Fibroblast of mammary gland (primary cell): ENCODE measurements at regions not wholly inside any gene's neighbourhood (a gene's known extent, or its start where the extent isn't known, plus 50 kb on each side); places are given as distances from the start of the nearest gene placed in this dataset.

Experiments used
- DNase-seq: peaks from one replicate; pipeline ENCODE4 v3.0.0-alpha.2; 2010; ENCODE audit warnings: low read depth
- H3K4me3 ChIP-seq: 2 replicates; pipeline ENCODE4 v1.5.1; 2011; ENCODE audit warnings: low read depth, mild to moderate bottlenecking, low read length, moderate library complexity; ENCODE audit not compliant: control insufficient read depth
- TF ChIP-seq, protein P1 (sequence below): conservative IDR thresholded peaks from 2 replicates; pipeline ENCODE4 v1.5.1; 2011; ENCODE audit warnings: low read depth, low read length, inconsistent platforms; ENCODE audit not compliant: control insufficient read depth, insufficient read depth

DNA sequence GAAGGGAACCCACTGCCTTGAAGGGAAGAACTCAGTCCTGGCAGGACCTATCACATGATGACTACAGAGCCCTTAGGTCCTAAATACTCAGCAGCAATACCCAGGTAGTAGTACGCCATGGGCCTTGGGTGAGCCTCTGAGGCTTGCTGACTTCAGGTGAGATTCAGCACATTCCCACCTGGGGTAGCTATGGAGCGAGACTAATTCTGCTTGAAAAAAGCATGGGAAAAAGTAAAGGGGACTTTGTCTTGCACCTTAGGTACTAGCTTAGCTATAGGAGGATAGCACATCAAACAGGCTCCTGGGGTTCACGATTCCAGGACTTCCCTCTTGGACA lies 98.2 kb upstream of the MEOX2 start:
- no peak overlapping the region for H3K4me3 ChIP-seq
- TF ChIP-seq, protein P1, sequence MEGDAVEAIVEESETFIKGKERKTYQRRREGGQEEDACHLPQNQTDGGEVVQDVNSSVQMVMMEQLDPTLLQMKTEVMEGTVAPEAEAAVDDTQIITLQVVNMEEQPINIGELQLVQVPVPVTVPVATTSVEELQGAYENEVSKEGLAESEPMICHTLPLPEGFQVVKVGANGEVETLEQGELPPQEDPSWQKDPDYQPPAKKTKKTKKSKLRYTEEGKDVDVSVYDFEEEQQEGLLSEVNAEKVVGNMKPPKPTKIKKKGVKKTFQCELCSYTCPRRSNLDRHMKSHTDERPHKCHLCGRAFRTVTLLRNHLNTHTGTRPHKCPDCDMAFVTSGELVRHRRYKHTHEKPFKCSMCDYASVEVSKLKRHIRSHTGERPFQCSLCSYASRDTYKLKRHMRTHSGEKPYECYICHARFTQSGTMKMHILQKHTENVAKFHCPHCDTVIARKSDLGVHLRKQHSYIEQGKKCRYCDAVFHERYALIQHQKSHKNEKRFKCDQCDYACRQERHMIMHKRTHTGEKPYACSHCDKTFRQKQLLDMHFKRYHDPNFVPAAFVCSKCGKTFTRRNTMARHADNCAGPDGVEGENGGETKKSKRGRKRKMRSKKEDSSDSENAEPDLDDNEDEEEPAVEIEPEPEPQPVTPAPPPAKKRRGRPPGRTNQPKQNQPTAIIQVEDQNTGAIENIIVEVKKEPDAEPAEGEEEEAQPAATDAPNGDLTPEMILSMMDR: no peak
- DNase-seq: no peak

GRCh38 chr7:15783987-15784693 lies 97.7 kb upstream of the MEOX2 start:
- DNase-seq: no peak
- TF ChIP-seq, protein P1: no peak

GRCh38 chr7:15782656-15783055 lies 96.2 kb upstream of the MEOX2 start:
- H3K4me3 ChIP-seq: no peak overlapping the region
- no peak for DNase-seq
- TF ChIP-seq, protein P1: no peak

More at GRCh38 chr7:15783987-15784693, 97.7 kb upstream of the MEOX2 start:
- H3K4me3 ChIP-seq: no peak overlapping the region

DNA sequence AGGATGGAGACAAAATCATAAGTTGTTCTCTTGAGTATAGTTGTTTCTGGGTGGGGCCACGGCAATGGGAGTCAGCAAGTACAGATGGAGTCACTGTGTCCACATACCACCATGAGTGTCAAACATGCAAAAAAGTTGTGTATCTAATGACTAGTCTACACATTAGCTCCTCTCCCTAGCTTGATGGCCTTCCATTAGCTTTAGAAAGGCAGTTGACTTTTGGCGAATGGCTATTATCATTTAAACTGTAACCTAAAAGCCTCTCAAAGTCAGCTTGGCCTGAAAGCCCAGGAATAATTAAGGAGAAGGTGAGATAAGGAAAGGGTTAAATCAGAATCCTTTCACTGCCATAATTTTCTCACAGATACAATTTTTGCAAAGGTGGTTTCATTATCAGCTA lies 95.5 kb upstream of the MEOX2 start:
- DNase-seq: no peak
- no peak overlapping the region for H3K4me3 ChIP-seq
- TF ChIP-seq, protein P1: no peak

DNA sequence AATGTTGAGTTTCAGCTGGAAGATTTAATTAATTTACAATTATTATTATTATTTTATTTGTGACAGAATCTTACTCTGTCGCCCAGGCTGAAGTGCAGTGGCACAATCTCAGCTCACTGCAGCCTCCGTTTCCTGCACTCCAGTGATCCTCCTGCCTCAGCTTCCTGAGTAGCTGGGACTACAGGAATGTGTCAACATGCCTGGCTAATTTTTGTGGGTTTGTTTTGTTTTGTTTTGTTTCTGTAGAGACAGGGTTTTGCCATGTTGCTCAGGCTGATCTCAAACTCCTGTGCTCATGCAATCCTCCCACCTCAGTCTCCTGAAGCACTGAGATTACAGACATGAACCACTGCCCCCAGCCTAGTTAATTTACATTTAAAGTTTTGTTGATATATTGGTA lies 93.8 kb upstream of the MEOX2 start:
- peak; percentile 35 for DNase-seq
- H3K4me3 ChIP-seq: no peak overlapping the region
- TF ChIP-seq, protein P1: no peak

GRCh38 chr7:15778191-15778590 lies 91.7 kb upstream of the MEOX2 start:
- TF ChIP-seq, protein P1: no peak
- H3K4me3 ChIP-seq: no peak overlapping the region
- DNase-seq: no peak

- TF ChIP-seq, protein P1: no peak
- DNase-seq: no peak
- H3K4me3 ChIP-seq: no peak overlapping the region
Observed at GRCh38 chr7:15765753-15766152, 79.3 kb upstream of the MEOX2 start.
